HepG2 (cell line): ENCODE measurements at regions not wholly inside any gene's neighbourhood (a gene's known extent, or its start where the extent isn't known, plus 50 kb on each side); places are given as distances from the start of the nearest gene placed in this dataset.

Source experiments
- ATAC-seq: fragments of 200-7000 bp; cut with Tn5 transposase; 3 replicates; pipeline ENCODE4 v1.9.1; 2020; ENCODE audit warnings: mild to moderate bottlenecking, moderate library complexity
- BruUV-seq: library from RNA; stranded (reverse); fragments of 400-500 nt; replicated peaks from 2 replicates; lab custom pipeline; 2021; lab: Mats Ljungman, UMichigan
- CTCF ChIA-PET: fragments of 300-600 bp; formaldehyde crosslinking; extraction: SDS; loops from one replicate; lab custom pipeline; 2021; ENCODE audit warnings: low total read pairs, inconsistent platforms, low intra/inter-chr PET ratio; lab: Yijun Ruan, JAX
- POLR2A ChIA-PET: fragments of 350-600 bp; sonication (Branson Sonifier 250); formaldehyde crosslinking; loops from one replicate; lab custom pipeline; 2020; ENCODE audit warnings: antibody characterized with exemption, inconsistent platforms; lab: Yijun Ruan, JAX
- DNase-seq: peaks from one replicate; pipeline ENCODE4 v3.0.0-alpha.2; 2015; ENCODE audit warnings: low spot score
- FAIRE-seq: peaks from 3 replicates; lab custom pipeline; 2011; peaks lifted over from hg19 to GRCh38; lab: Jason Lieb, UNC
- H2AFZ ChIP-seq: one replicate; pipeline ENCODE4 v1.6.1; 2011; ENCODE audit warnings: low read length, inconsistent platforms
- H3K27ac ChIP-seq: fragments of 300-600 bp; 3 replicates; pipeline ENCODE4 v1.8.0; 2011; ENCODE audit warnings: mixed run types, mild to moderate bottlenecking, mixed read lengths, low read length, inconsistent platforms; ENCODE audit not compliant: insufficient read depth; ENCODE audit errors: extremely low read length
- H3K27me3 ChIP-seq, 2 experiments: fragments of 200-600 bp in 1 of 2; 2 replicates in 1 of 2; 3 replicates in 1 of 2; pipeline versions ENCODE4 v1.6.0 to v1.8.0; 2011; ENCODE audit warnings: low read length in 2 of 2, mild to moderate bottlenecking in 2 of 2, moderate library complexity in 2 of 2, inconsistent platforms in 1 of 2; ENCODE audit not compliant: insufficient read depth in 2 of 2, control insufficient read depth in 1 of 2
- H3K36me3 ChIP-seq, 2 experiments: fragments of 200-600 bp in 1 of 2; replicated peaks in 1 of 2; 2 replicates in 1 of 2; 3 replicates in 1 of 2; pipeline versions ENCODE4 v1.5.1 to v1.8.0; 2011; ENCODE audit warnings: low read length in 2 of 2, inconsistent platforms in 1 of 2; ENCODE audit not compliant: insufficient read depth in 2 of 2, control insufficient read depth in 1 of 2
- H3K4me1 ChIP-seq: 2 replicates; pipeline ENCODE4 v1.5.1; 2012; ENCODE audit warnings: low read length, inconsistent platforms; ENCODE audit not compliant: insufficient read depth
- H3K4me2 ChIP-seq: 2 replicates; pipeline ENCODE4 v1.6.0; 2011; ENCODE audit warnings: low read depth, low read length, inconsistent platforms
- H3K4me3 ChIP-seq, 3 experiments: fragments of 200-600 bp in 1 of 3; sonication (generic), shearing (Covaris generic) in 1 of 3; replicated peaks in 1 of 3; 2 replicates each; pipeline ENCODE4 v1.5.1; 2011 to 2016; ENCODE audit warnings: low read length in 3 of 3, inconsistent platforms in 2 of 3, low read depth in 2 of 3, mild to moderate bottlenecking in 2 of 3, control low read depth in 1 of 3, mixed read lengths in 1 of 3; ENCODE audit not compliant: insufficient read depth in 1 of 3
- H3K79me2 ChIP-seq: one replicate; pipeline ENCODE4 v1.6.1; 2011; ENCODE audit warnings: low read length, inconsistent platforms; ENCODE audit not compliant: insufficient read depth
- H3K9ac ChIP-seq: 2 replicates; pipeline ENCODE4 v1.6.0; 2011; ENCODE audit warnings: mild to moderate bottlenecking, low read depth, low read length, inconsistent platforms; ENCODE audit not compliant: insufficient read depth
- H3K9me3 ChIP-seq: 2 replicates; pipeline ENCODE4 v1.5.1; 2012; ENCODE audit warnings: mild to moderate bottlenecking, low read length
- H4K20me1 ChIP-seq: 2 replicates; pipeline ENCODE4 v1.6.0; 2011; ENCODE audit warnings: inconsistent platforms, mild to moderate bottlenecking, low read length, moderate library complexity; ENCODE audit not compliant: insufficient read depth
- AGO2 ChIP-seq: fragments of 200-400 bp; formaldehyde crosslinking; optimal IDR thresholded peaks from 2 replicates; pipeline ENCODE3; 2017; ENCODE audit warnings: mild to moderate bottlenecking, low read depth, low read length, moderate library complexity
- MXI1 ChIP-seq: IDR thresholded peaks from 3 replicates; pipeline ENCODE4 v1.6.1; 2012; ENCODE audit warnings: low read depth, low read length, inconsistent platforms, borderline replicate concordance
- PAWR ChIP-seq: sonication (generic); formaldehyde crosslinking; IDR thresholded peaks from 2 replicates; pipeline ENCODE4 v1.4.0; 2020; ENCODE audit warnings: missing genetic modification reagents, mild to moderate bottlenecking, borderline replicate concordance
- RBM22 ChIP-seq: fragments of 200-400 bp; formaldehyde crosslinking; optimal IDR thresholded peaks from 2 replicates; pipeline ENCODE3; 2017; ENCODE audit warnings: mild to moderate bottlenecking, low read length, moderate library complexity
- ZNF557 ChIP-seq: sonication (generic); formaldehyde crosslinking; IDR thresholded peaks from 2 replicates; pipeline ENCODE4 v1.4.0; 2020; ENCODE audit warnings: missing genetic modification reagents
- WGBS: methylation state at CpG from one replicate; pipeline ENCODE4 v1.1.6; 2017; ENCODE audit warnings: low lambda C conversion rate; 5-methylcytosine and 5-hydroxymethylcytosine counted together
- in situ Hi-C: cut with HindIII; loops from 2 replicates; pipeline ENCODE4 v1.10.0; 2017; ENCODE audit warnings: low pct_unique_long_range_greater_than_20kb; ENCODE audit not compliant: extremely low pct_ligation_motif_present
- intact Hi-C: fragments of 100-400 bp; cut with micrococcal nuclease; formaldehyde crosslinking; loops from one replicate; pipeline ENCODE4 v1.10.0; 2022; ENCODE audit not compliant: unreplicated experiment
- TF ChIP-seq, protein P1 (sequence below): sonication (generic); formaldehyde crosslinking; IDR thresholded peaks from 2 replicates; pipeline ENCODE4 v1.4.0; 2020; ENCODE audit warnings: missing genetic modification reagents, mild to moderate bottlenecking, borderline replicate concordance

DNA sequence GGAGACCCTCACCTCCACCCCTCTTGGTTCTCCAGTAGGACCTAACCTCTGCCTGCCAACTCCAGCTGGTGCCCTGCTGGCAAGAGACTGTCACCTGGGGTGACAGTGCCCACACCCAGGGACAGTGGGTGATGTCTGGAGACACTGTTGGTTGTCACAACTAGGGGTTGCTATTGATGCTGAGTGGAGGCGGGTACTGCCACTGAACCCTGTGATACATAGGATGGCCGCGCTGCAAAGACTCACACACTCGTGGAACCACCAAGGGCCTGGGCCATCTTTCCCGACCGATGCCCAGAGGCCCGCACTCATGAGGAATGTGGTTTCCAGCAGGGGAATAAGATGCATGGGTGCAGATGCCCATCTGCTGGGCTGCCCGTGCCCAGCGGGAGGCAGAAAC, 143.2 kb downstream of the SHANK2 start (continued):
- TF ChIP-seq, protein P1, sequence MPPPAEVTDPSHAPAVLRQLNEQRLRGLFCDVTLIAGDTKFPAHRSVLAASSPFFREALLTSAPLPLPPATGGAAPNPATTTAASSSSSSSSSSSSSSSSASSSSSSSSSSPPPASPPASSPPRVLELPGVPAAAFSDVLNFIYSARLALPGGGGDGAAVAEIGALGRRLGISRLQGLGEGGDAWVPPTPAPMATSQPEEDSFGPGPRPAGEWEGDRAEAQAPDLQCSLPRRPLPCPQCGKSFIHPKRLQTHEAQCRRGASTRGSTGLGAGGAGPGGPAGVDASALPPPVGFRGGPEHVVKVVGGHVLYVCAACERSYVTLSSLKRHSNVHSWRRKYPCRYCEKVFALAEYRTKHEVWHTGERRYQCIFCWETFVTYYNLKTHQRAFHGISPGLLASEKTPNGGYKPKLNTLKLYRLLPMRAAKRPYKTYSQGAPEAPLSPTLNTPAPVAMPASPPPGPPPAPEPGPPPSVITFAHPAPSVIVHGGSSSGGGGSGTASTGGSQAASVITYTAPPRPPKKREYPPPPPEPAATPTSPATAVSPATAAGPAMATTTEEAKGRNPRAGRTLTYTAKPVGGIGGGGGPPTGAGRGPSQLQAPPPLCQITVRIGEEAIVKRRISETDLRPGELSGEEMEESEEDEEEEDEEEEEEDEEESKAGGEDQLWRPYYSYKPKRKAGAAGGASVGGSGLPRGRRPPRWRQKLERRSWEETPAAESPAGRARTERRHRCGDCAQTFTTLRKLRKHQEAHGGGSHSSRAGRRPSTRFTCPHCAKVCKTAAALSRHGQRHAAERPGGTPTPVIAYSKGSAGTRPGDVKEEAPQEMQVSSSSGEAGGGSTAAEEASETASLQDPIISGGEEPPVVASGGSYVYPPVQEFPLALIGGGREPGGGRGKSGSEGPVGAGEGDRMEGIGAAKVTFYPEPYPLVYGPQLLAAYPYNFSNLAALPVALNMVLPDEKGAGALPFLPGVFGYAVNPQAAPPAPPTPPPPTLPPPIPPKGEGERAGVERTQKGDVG (CRISPR knock-in tag), result no peak
- TF ChIP-seq PAWR (CRISPR knock-in tag), result no peak

DNA sequence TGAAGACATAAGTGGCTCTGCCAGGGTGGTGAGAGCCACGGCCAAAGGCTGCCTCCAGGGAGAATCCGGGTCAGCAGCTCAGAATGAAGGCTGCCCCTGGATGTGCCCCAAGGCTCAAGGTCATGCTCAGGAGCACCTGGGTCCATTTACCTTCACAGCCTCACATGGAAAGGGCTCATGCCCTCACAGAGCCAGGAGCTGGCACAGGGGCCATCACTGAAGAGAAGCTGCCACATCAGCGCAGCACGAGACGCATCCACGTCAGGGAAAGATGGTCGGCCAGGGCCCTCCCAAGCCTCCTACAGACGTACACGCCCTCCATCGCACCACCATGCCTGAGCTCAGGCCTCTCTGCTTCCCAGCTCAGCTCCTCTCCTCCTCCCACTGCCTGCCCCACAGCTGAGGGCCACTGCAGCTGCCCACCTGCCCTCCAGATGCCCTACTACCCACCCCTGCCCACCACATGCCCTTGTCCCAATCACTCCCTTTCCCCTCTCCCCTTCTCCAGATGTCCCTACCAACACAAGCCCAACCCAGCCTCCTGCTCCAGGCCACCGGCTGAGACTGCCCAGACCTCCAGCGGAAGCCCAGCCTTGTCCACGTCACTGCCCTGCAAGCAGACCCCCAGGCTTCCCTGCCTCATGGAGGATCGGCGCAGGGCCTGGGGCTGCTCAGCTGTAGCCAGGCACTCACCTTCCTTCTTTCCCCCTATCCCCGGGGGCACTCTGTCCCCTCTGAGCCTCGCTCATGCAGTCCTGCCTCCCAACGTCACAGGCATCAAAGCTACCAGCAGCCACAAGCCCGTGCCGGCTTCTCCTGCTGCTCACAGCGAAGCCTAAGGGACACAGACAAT, 144.1 kb downstream of the SHANK2 start:
- no peak overlapping the region for H2AFZ ChIP-seq
- intact Hi-C loops, result no loop called here
- H3K9me3 ChIP-seq, result no peaks in the 10 kb centered on the region
- no peaks in the 10 kb centered on the region for H3K4me1 ChIP-seq
- no peak overlapping the region for H3K4me3 ChIP-seq
- peak; percentile 29; the same call in 2 of the 3 replicates for ATAC-seq
- in situ Hi-C loops, result no loop called here
- H3K36me3 ChIP-seq, result peaks cover 49 to 87% of the 10 kb centered on the region in 2 experiments
- no TSS peak for BruUV-seq
- POLR2A ChIA-PET, result no interaction called here
- H4K20me1 ChIP-seq, result no peaks in the 10 kb centered on the region
- CTCF ChIA-PET, result no interaction called here
- no peaks in the 10 kb centered on the region for H3K27me3 ChIP-seq
- H3K9ac ChIP-seq, result no peak overlapping the region
- peak; percentile 48 for TF ChIP-seq AGO2
- TF ChIP-seq MXI1, result no peak
- TF ChIP-seq ZNF557 (CRISPR knock-in tag), result no peak
- TF ChIP-seq RBM22, result peak; percentile 73
- WGBS, result 96% methylated on average over 13 of the region's 21 CpGs
- no peak overlapping the region for H3K4me2 ChIP-seq
- FAIRE-seq, result no peak
- no peaks in the 10 kb centered on the region for H3K79me2 ChIP-seq
- no peak overlapping the region for H3K27ac ChIP-seq
- DNase-seq, result no peak
